HepG2 (cell line): ENCODE measurements at regions not wholly inside any gene's neighbourhood (a gene's known extent, or its start where the extent isn't known, plus 50 kb on each side); places are given as distances from the start of the nearest gene placed in this dataset.
"Not testable (repeated sequence)": the region's sequence is repeated elsewhere in the genome, so short reads cannot be mapped to it uniquely, and the experiment has no call there.

Experiments used
- ATAC-seq: fragments of 200-7000 bp; cut with Tn5 transposase; 3 replicates; pipeline ENCODE4 v1.9.1; 2020; ENCODE audit warnings: mild to moderate bottlenecking, moderate library complexity
- BruUV-seq: library from RNA; stranded (reverse); fragments of 400-500 nt; replicated peaks from 2 replicates; lab custom pipeline; 2021; lab: Mats Ljungman, UMichigan
- CTCF ChIA-PET: fragments of 300-600 bp; formaldehyde crosslinking; extraction: SDS; loops from one replicate; lab custom pipeline; 2021; ENCODE audit warnings: low total read pairs, inconsistent platforms, low intra/inter-chr PET ratio; lab: Yijun Ruan, JAX
- POLR2A ChIA-PET: fragments of 350-600 bp; sonication (Branson Sonifier 250); formaldehyde crosslinking; loops from one replicate; lab custom pipeline; 2020; ENCODE audit warnings: antibody characterized with exemption, inconsistent platforms; lab: Yijun Ruan, JAX
- DNase-seq: peaks from one replicate; pipeline ENCODE4 v3.0.0-alpha.2; 2015; ENCODE audit warnings: low spot score
- FAIRE-seq: peaks from 3 replicates; lab custom pipeline; 2011; peaks lifted over from hg19 to GRCh38; lab: Jason Lieb, UNC
- H2AFZ ChIP-seq: one replicate; pipeline ENCODE4 v1.6.1; 2011; ENCODE audit warnings: low read length, inconsistent platforms
- H3K27ac ChIP-seq: fragments of 300-600 bp; 3 replicates; pipeline ENCODE4 v1.8.0; 2011; ENCODE audit warnings: mixed run types, mild to moderate bottlenecking, mixed read lengths, low read length, inconsistent platforms; ENCODE audit not compliant: insufficient read depth; ENCODE audit errors: extremely low read length
- H3K27me3 ChIP-seq, 2 experiments: fragments of 200-600 bp in 1 of 2; 2 replicates in 1 of 2; 3 replicates in 1 of 2; pipeline versions ENCODE4 v1.6.0 to v1.8.0; 2011; ENCODE audit warnings: low read length in 2 of 2, mild to moderate bottlenecking in 2 of 2, moderate library complexity in 2 of 2, inconsistent platforms in 1 of 2; ENCODE audit not compliant: insufficient read depth in 2 of 2, control insufficient read depth in 1 of 2
- H3K36me3 ChIP-seq, 2 experiments: fragments of 200-600 bp in 1 of 2; replicated peaks in 1 of 2; 2 replicates in 1 of 2; 3 replicates in 1 of 2; pipeline versions ENCODE4 v1.5.1 to v1.8.0; 2011; ENCODE audit warnings: low read length in 2 of 2, inconsistent platforms in 1 of 2; ENCODE audit not compliant: insufficient read depth in 2 of 2, control insufficient read depth in 1 of 2
- H3K4me1 ChIP-seq: 2 replicates; pipeline ENCODE4 v1.5.1; 2012; ENCODE audit warnings: low read length, inconsistent platforms; ENCODE audit not compliant: insufficient read depth
- H3K4me2 ChIP-seq: 2 replicates; pipeline ENCODE4 v1.6.0; 2011; ENCODE audit warnings: low read depth, low read length, inconsistent platforms
- H3K4me3 ChIP-seq, 3 experiments: fragments of 200-600 bp in 1 of 3; sonication (generic), shearing (Covaris generic) in 1 of 3; replicated peaks in 1 of 3; 2 replicates each; pipeline ENCODE4 v1.5.1; 2011 to 2016; ENCODE audit warnings: low read length in 3 of 3, inconsistent platforms in 2 of 3, low read depth in 2 of 3, mild to moderate bottlenecking in 2 of 3, control low read depth in 1 of 3, mixed read lengths in 1 of 3; ENCODE audit not compliant: insufficient read depth in 1 of 3
- H3K79me2 ChIP-seq: one replicate; pipeline ENCODE4 v1.6.1; 2011; ENCODE audit warnings: low read length, inconsistent platforms; ENCODE audit not compliant: insufficient read depth
- H3K9ac ChIP-seq: 2 replicates; pipeline ENCODE4 v1.6.0; 2011; ENCODE audit warnings: mild to moderate bottlenecking, low read depth, low read length, inconsistent platforms; ENCODE audit not compliant: insufficient read depth
- H3K9me3 ChIP-seq: 2 replicates; pipeline ENCODE4 v1.5.1; 2012; ENCODE audit warnings: mild to moderate bottlenecking, low read length
- H4K20me1 ChIP-seq: 2 replicates; pipeline ENCODE4 v1.6.0; 2011; ENCODE audit warnings: inconsistent platforms, mild to moderate bottlenecking, low read length, moderate library complexity; ENCODE audit not compliant: insufficient read depth
- ATF4 ChIP-seq, 2 experiments: fragments of 450-650 bp in 1 of 2; sonication (generic) in 1 of 2; formaldehyde crosslinking; IDR thresholded peaks; 2 replicates each; pipeline versions ENCODE4 v1.5.0 to v1.8.0; 2020 to 2022; ENCODE audit warnings: mild to moderate bottlenecking in 1 of 2, missing genetic modification reagents in 1 of 2
- GLI4 ChIP-seq: sonication (generic); formaldehyde crosslinking; IDR thresholded peaks from 2 replicates; pipeline ENCODE4 v1.5.1; 2020; ENCODE audit warnings: missing genetic modification reagents, mild to moderate bottlenecking, moderate library complexity, borderline replicate concordance
- REL ChIP-seq: sonication (generic); formaldehyde crosslinking; conservative IDR thresholded peaks from 2 replicates; pipeline ENCODE4 v1.8.0; 2022; ENCODE audit warnings: mild to moderate bottlenecking, missing genetic modification reagents, moderate library complexity
- ZNF274 ChIP-seq: sonication (generic); formaldehyde crosslinking; IDR thresholded peaks from 2 replicates; pipeline ENCODE4 v1.5.1; 2020; ENCODE audit warnings: mild to moderate bottlenecking, missing genetic modification reagents
- ZNF362 ChIP-seq: sonication (generic); formaldehyde crosslinking; IDR thresholded peaks from 2 replicates; pipeline ENCODE4 v1.4.0; 2020; ENCODE audit warnings: missing genetic modification reagents, mild to moderate bottlenecking, borderline replicate concordance
- ZNF547 ChIP-seq: sonication (generic); formaldehyde crosslinking; IDR thresholded peaks from 2 replicates; pipeline ENCODE4 v1.5.1; 2020; ENCODE audit warnings: mild to moderate bottlenecking, missing genetic modification reagents
- ZNF614 ChIP-seq: IDR thresholded peaks from 2 replicates; pipeline ENCODE4 v1.6.1; 2018; ENCODE audit warnings: missing biosample characterization, missing genetic modification reagents, inconsistent platforms, borderline replicate concordance
- ZNF784 ChIP-seq: sonication (generic); formaldehyde crosslinking; IDR thresholded peaks from 2 replicates; pipeline ENCODE4 v1.5.1; 2020; ENCODE audit warnings: missing genetic modification reagents, mild to moderate bottlenecking, borderline replicate concordance
- ZNF883 ChIP-seq: sonication (generic); formaldehyde crosslinking; IDR thresholded peaks from 2 replicates; pipeline ENCODE4 v1.5.1; 2020; ENCODE audit warnings: mild to moderate bottlenecking, missing genetic modification reagents; ENCODE audit errors: not compliant biosample characterization
- ZSCAN22 ChIP-seq: sonication (generic); formaldehyde crosslinking; IDR thresholded peaks from 2 replicates; pipeline ENCODE4 v1.4.0; 2020; ENCODE audit warnings: mild to moderate bottlenecking, missing genetic modification reagents
- WGBS: methylation state at CpG from one replicate; pipeline ENCODE4 v1.1.6; 2017; ENCODE audit warnings: low lambda C conversion rate; 5-methylcytosine and 5-hydroxymethylcytosine counted together
- in situ Hi-C: cut with HindIII; loops from 2 replicates; pipeline ENCODE4 v1.10.0; 2017; ENCODE audit warnings: low pct_unique_long_range_greater_than_20kb; ENCODE audit not compliant: extremely low pct_ligation_motif_present
- intact Hi-C: fragments of 100-400 bp; cut with micrococcal nuclease; formaldehyde crosslinking; loops from one replicate; pipeline ENCODE4 v1.10.0; 2022; ENCODE audit not compliant: unreplicated experiment

- H4K20me1 ChIP-seq = no peaks in the 10 kb centered on the region; the same call in none of the 2 replicates
- no peak overlapping the region for H3K4me2 ChIP-seq
- 34% methylated on average over 12 of the region's 12 CpGs for WGBS
- in situ Hi-C loops = no loop called here
- no TSS peak for BruUV-seq
- no peaks in the 10 kb centered on the region for H3K79me2 ChIP-seq
- H3K4me1 ChIP-seq = no peaks in the 10 kb centered on the region; the same call in 1 of the 2 replicates
- H3K27me3 ChIP-seq = peaks cover 19 to 72% of the 10 kb centered on the region in 2 experiments
- FAIRE-seq (no peak), DNase-seq (no peak), ATAC-seq (no peak)
- no peak overlapping the region for H3K9ac ChIP-seq
- CTCF ChIA-PET = no interaction called here
- no peaks in the 10 kb centered on the region for H3K36me3 ChIP-seq
- no peak overlapping the region for H3K4me3 ChIP-seq
- H3K9me3 ChIP-seq = no peaks in the 10 kb centered on the region
- TF ChIP-seq GLI4 (CRISPR knock-in tag) (no peak), ZNF614 (CRISPR knock-in tag) (no peak), ZNF784 (CRISPR knock-in tag) (no peak), ZNF547 (CRISPR knock-in tag) (no peak), ZNF883 (no peak), ATF4 (CRISPR knock-in tag; IDR thresholded peaks at IDR 0.05) (no peak), ZNF362 (CRISPR knock-in tag) (no peak), ZSCAN22 (CRISPR knock-in tag) (no peak), REL (CRISPR knock-in tag) (no peak), ZNF274 (CRISPR knock-in tag) (no peak)
- TF ChIP-seq, all 625 proteins: peak for 0
- no peak overlapping the region for H3K27ac ChIP-seq
- no peak overlapping the region for H2AFZ ChIP-seq
- POLR2A ChIA-PET = no interaction called here
- intact Hi-C loops = no loop called here
These were observed 91.3 kb upstream of the SEC14L1 start for GRCh38 chr17:77049440-77049839.

- H4K20me1 ChIP-seq, H2AFZ ChIP-seq, H3K9me3 ChIP-seq, BruUV-seq, H3K36me3 ChIP-seq, DNase-seq, in situ Hi-C loops, FAIRE-seq, H3K4me2 ChIP-seq, CTCF ChIA-PET, H3K27ac ChIP-seq, POLR2A ChIA-PET, H3K4me3 ChIP-seq, H3K9ac ChIP-seq, H3K4me1 ChIP-seq, H3K79me2 ChIP-seq, intact Hi-C loops, ATAC-seq: not testable (repeated sequence)
- peaks cover 29 to 81% of the 10 kb centered on the region in 2 experiments for H3K27me3 ChIP-seq
- WGBS = 46% methylated on average over 11 of the region's 14 CpGs
These were observed 89.9 kb upstream of the SEC14L1 start for GRCh38 chr17:77050901-77051300.
